Karpas-422 (cell line): ENCODE measurements at regions not wholly inside any gene's neighbourhood (a gene's known extent, or its start where the extent isn't known, plus 50 kb on each side); places are given as distances from the start of the nearest gene placed in this dataset.

Experiments used
- DNase-seq: peaks from one replicate; pipeline ENCODE4 v3.0.0-alpha.2; 2015
- H2AFZ ChIP-seq: fragments of 200-600 bp; sonication (generic); 2 replicates; pipeline ENCODE4 v1.6.1; 2014; ENCODE audit warnings: antibody characterized with exemption, low read length, mixed read lengths
- H3K27ac ChIP-seq: fragments of 200-600 bp; sonication (generic); 2 replicates; pipeline ENCODE4 v1.5.1; 2014; ENCODE audit warnings: mild to moderate bottlenecking, low read length, moderate library complexity
- H3K27me3 ChIP-seq: fragments of 200-600 bp; sonication (generic); 2 replicates; pipeline ENCODE4 v1.6.1; 2014; ENCODE audit warnings: low read length, mixed read lengths
- H3K36me3 ChIP-seq: fragments of 200-600 bp; sonication (generic); 2 replicates; pipeline ENCODE4 v1.6.1; 2014; ENCODE audit warnings: low read length, mixed read lengths; ENCODE audit not compliant: insufficient read depth
- H3K4me1 ChIP-seq: fragments of 200-600 bp; sonication (generic); 2 replicates; pipeline ENCODE4 v1.6.1; 2014; ENCODE audit warnings: mild to moderate bottlenecking, low read length, mixed read lengths
- H3K4me2 ChIP-seq: fragments of 200-600 bp; sonication (generic); 2 replicates; pipeline ENCODE4 v1.6.1; 2014; ENCODE audit warnings: low read length, low read depth, mild to moderate bottlenecking; ENCODE audit not compliant: poor library complexity, severe bottlenecking
- H3K4me3 ChIP-seq: fragments of 200-600 bp; sonication (generic); 2 replicates; pipeline ENCODE4 v1.5.1; 2014; ENCODE audit warnings: mild to moderate bottlenecking, antibody characterized with exemption, low read length, mixed read lengths
- H3K79me2 ChIP-seq: fragments of 200-600 bp; sonication (generic); 2 replicates; pipeline ENCODE4 v1.6.1; 2014; ENCODE audit warnings: mild to moderate bottlenecking, low read length, mixed read lengths
- H3K9ac ChIP-seq: fragments of 200-600 bp; sonication (generic); 2 replicates; pipeline ENCODE4 v1.6.0; 2014; ENCODE audit warnings: low read length
- H3K9me2 ChIP-seq: fragments of 200-600 bp; sonication (generic), shearing (Covaris generic); replicated peaks from 2 replicates; pipeline ENCODE4 v1.6.0; 2014; ENCODE audit warnings: mild to moderate bottlenecking, low read length, moderate library complexity; ENCODE audit not compliant: insufficient read depth
- H3K9me3 ChIP-seq: fragments of 300-700, 200-600 bp; sonication (generic); 2 replicates; pipeline ENCODE4 v1.6.1; 2014; ENCODE audit warnings: low read length, mixed read lengths
- H4K20me1 ChIP-seq: fragments of 200-600 bp; sonication (generic); 2 replicates; pipeline ENCODE4 v1.6.1; 2014; ENCODE audit warnings: mild to moderate bottlenecking, antibody characterized with exemption, low read length, low read depth; ENCODE audit not compliant: insufficient read depth

- Histone ChIP-seq H3K4me2 (no peak overlapping the region), H2AFZ (no peak overlapping the region), H4K20me1 (no peaks in the 10 kb centered on the region), H3K9ac (no peak overlapping the region), H3K9me2 (no peaks in the 10 kb centered on the region), H3K27me3 (no peaks in the 10 kb centered on the region), H3K4me1 (0 out of 2 replicates have a peak, but pooled peaks cover 3% of the 10 kb centered on the region), H3K9me3 (no peaks in the 10 kb centered on the region), H3K36me3 (no peaks in the 10 kb centered on the region), H3K27ac (no peak overlapping the region), H3K79me2 (no peaks in the 10 kb centered on the region), H3K4me3 (no peak overlapping the region)
- no peak for DNase-seq
Observed at GRCh38 chr3:187618722-187619121, 51.5 kb downstream of the SST start.

- Histone ChIP-seq H3K4me1 (0 out of 2 replicates have a peak, but pooled peaks cover 3% of the 10 kb centered on the region), H3K27ac (no peak overlapping the region), H3K79me2 (no peaks in the 10 kb centered on the region), H3K9me2 (no peaks in the 10 kb centered on the region), H3K36me3 (no peaks in the 10 kb centered on the region), H3K4me3 (no peak overlapping the region), H2AFZ (no peak overlapping the region), H3K4me2 (no peak overlapping the region), H3K9ac (no peak overlapping the region), H3K27me3 (no peaks in the 10 kb centered on the region), H4K20me1 (no peaks in the 10 kb centered on the region), H3K9me3 (no peaks in the 10 kb centered on the region)
- no peak for DNase-seq
Observed at GRCh38 chr3:187617213-187617612, 53.0 kb downstream of the SST start.

GRCh38 chr3:187616307-187616972 is 53.8 kb downstream of the SST start:
- 0 out of 2 replicates have a peak, but pooled peaks cover 3% of the 10 kb centered on the region for H3K4me1 ChIP-seq
- no peaks in the 10 kb centered on the region for H4K20me1 ChIP-seq
- H3K27me3 ChIP-seq = no peaks in the 10 kb centered on the region
- peak; percentile 93 for DNase-seq
- no peak overlapping the region for H3K27ac ChIP-seq
- no peaks in the 10 kb centered on the region for H3K36me3 ChIP-seq
- no peak overlapping the region for H3K4me2 ChIP-seq
- H2AFZ ChIP-seq = no peak overlapping the region
- no peak overlapping the region for H3K4me3 ChIP-seq
- H3K9ac ChIP-seq = no peak overlapping the region
- H3K9me3 ChIP-seq = no peaks in the 10 kb centered on the region
- no peaks in the 10 kb centered on the region for H3K9me2 ChIP-seq
- H3K79me2 ChIP-seq = no peaks in the 10 kb centered on the region

GRCh38 chr3:187615630-187616029 is 54.6 kb downstream of the SST start:
- no peak overlapping the region for H2AFZ ChIP-seq
- no peaks in the 10 kb centered on the region for H3K9me3 ChIP-seq
- H3K79me2 ChIP-seq = no peaks in the 10 kb centered on the region
- no peak overlapping the region for H3K4me2 ChIP-seq
- H3K4me3 ChIP-seq = no peak overlapping the region
- H3K27me3 ChIP-seq = no peaks in the 10 kb centered on the region
- no peak overlapping the region for H3K9ac ChIP-seq
- H3K36me3 ChIP-seq = no peaks in the 10 kb centered on the region
- no peaks in the 10 kb centered on the region for H3K9me2 ChIP-seq
- 0 out of 2 replicates have a peak, but pooled peaks cover 3% of the 10 kb centered on the region for H3K4me1 ChIP-seq
- no peak overlapping the region for H3K27ac ChIP-seq
- no peak for DNase-seq
- H4K20me1 ChIP-seq = no peaks in the 10 kb centered on the region

- no peak overlapping the region for H3K4me3 ChIP-seq
- 0 out of 2 replicates have a peak, but pooled peaks cover 3% of the 10 kb centered on the region for H3K4me1 ChIP-seq
- H3K9me3 ChIP-seq = no peaks in the 10 kb centered on the region
- H3K36me3 ChIP-seq = no peaks in the 10 kb centered on the region
- no peak overlapping the region for H3K27ac ChIP-seq
- H3K4me2 ChIP-seq = no peak overlapping the region
- DNase-seq = no peak
- H3K79me2 ChIP-seq = no peaks in the 10 kb centered on the region
- H3K9me2 ChIP-seq = no peaks in the 10 kb centered on the region
- no peaks in the 10 kb centered on the region for H4K20me1 ChIP-seq
- H3K9ac ChIP-seq = no peak overlapping the region
- no peaks in the 10 kb centered on the region for H3K27me3 ChIP-seq
- H2AFZ ChIP-seq = no peak overlapping the region
Observed at GRCh38 chr3:187612656-187613055, 57.5 kb downstream of the SST start.

GRCh38 chr3:187610981-187611511 is 59.1 kb downstream of the SST start:
- no peaks in the 10 kb centered on the region for H3K4me1 ChIP-seq
- no peaks in the 10 kb centered on the region for H3K79me2 ChIP-seq
- no peaks in the 10 kb centered on the region for H3K9me3 ChIP-seq
- no peaks in the 10 kb centered on the region for H3K36me3 ChIP-seq
- H4K20me1 ChIP-seq = no peaks in the 10 kb centered on the region
- H3K27ac ChIP-seq = no peak overlapping the region
- DNase-seq = no peak
- no peak overlapping the region for H3K4me3 ChIP-seq
- H3K27me3 ChIP-seq = no peaks in the 10 kb centered on the region
- no peak overlapping the region for H2AFZ ChIP-seq
- no peak overlapping the region for H3K9ac ChIP-seq
- no peak overlapping the region for H3K4me2 ChIP-seq
- no peaks in the 10 kb centered on the region for H3K9me2 ChIP-seq

- Histone ChIP-seq H3K79me2 (no peaks in the 10 kb centered on the region), H3K4me2 (no peak overlapping the region), H2AFZ (no peak overlapping the region), H3K27ac (no peak overlapping the region), H3K4me3 (no peak overlapping the region), H3K4me1 (no peaks in the 10 kb centered on the region), H3K9ac (no peak overlapping the region), H4K20me1 (no peaks in the 10 kb centered on the region), H3K9me3 (no peaks in the 10 kb centered on the region), H3K36me3 (no peaks in the 10 kb centered on the region), H3K27me3 (no peaks in the 10 kb centered on the region), H3K9me2 (no peaks in the 10 kb centered on the region)
- no peak for DNase-seq
Observed at GRCh38 chr3:187594272-187594671, 75.9 kb downstream of the SST start.

- H3K79me2 ChIP-seq = no peaks in the 10 kb centered on the region
- H3K9me2 ChIP-seq = no peaks in the 10 kb centered on the region
- H3K36me3 ChIP-seq = no peaks in the 10 kb centered on the region
- no peak overlapping the region for H2AFZ ChIP-seq
- no peaks in the 10 kb centered on the region for H3K27me3 ChIP-seq
- no peak overlapping the region for H3K27ac ChIP-seq
- H3K9me3 ChIP-seq = no peaks in the 10 kb centered on the region
- H4K20me1 ChIP-seq = no peaks in the 10 kb centered on the region
- H3K4me3 ChIP-seq = no peak overlapping the region
- no peak overlapping the region for H3K4me2 ChIP-seq
- DNase-seq = no peak
- no peaks in the 10 kb centered on the region for H3K4me1 ChIP-seq
- H3K9ac ChIP-seq = no peak overlapping the region
Observed at GRCh38 chr3:187593451-187593850, 76.7 kb downstream of the SST start.
